ENCODE measurements at regions not wholly inside any gene's neighbourhood (a gene's known extent, or its start where the extent isn't known, plus 50 kb on each side); places are given as distances from the start of the nearest gene placed in this dataset.

DNA sequence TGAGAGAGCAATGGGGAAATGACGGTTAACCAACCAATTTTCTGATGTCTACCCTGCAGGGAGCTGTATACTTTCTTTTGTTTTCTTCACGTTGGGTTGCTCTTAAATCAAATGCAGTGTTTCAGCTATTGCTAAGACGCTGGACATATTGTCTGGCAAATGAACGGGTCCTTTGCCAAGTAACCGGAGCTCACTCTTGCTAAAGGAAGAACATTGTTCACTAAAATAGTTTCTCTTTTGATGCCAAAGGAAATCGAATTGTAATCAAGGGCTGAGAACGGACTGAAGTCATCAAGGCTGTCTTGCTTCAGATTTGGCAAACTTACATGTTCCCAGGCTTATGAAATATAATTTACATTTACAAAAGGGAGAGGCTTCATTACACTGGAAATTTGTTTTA is 142.3 kb upstream of the ARGLU1 start:
- Histone ChIP-seq H4K20me1 (ENCODE audit: insufficient read depth, low read length) (no peaks in the 10 kb centered on the region), H3K27ac (ENCODE audit: low read depth, low read length) (no peak overlapping the region), H2AFZ (ENCODE audit: low read depth, low read length) (peak overlapping the region; percentile 16), H3K27me3 (ENCODE audit: insufficient read depth, low read length) (no peaks in the 10 kb centered on the region), H3K4me1 (ENCODE audit: insufficient read depth, low read length) (no peaks in the 10 kb centered on the region), H3K9ac (ENCODE audit: low read length) (no peak overlapping the region), H3K4me3 (ENCODE audit: insufficient read depth, low read depth, low read length) (peak overlapping the region; percentile 36), H3K36me3 (ENCODE audit: insufficient read depth, low read length) (no peaks in the 10 kb centered on the region), H3K4me2 (ENCODE audit: low read length) (peak overlapping the region; percentile 48), H3K9me3 (ENCODE audit: insufficient read depth, low read depth, low read length) (no peaks in the 10 kb centered on the region), H3K79me2 (ENCODE audit: insufficient read depth, low read length) (no peaks in the 10 kb centered on the region)
- no peaks in the 10 kb centered on the region for H3K36me3 Mint-ChIP-seq (ENCODE audit: low read depth, unreplicated experiment)
- no peaks in the 10 kb centered on the region for H3K27me3 Mint-ChIP-seq (ENCODE audit: low read depth, unreplicated experiment)
- H3K4me3 Mint-ChIP-seq (ENCODE audit: unreplicated experiment), result no peak overlapping the region
- DNase-seq (ENCODE audit: low read depth) (no peak), FAIRE-seq (no peak)
- H3K4me1 Mint-ChIP-seq (ENCODE audit: low read depth, unreplicated experiment), result no peaks in the 10 kb centered on the region
- peaks cover 4% of the 10 kb centered on the region for H3K9me3 Mint-ChIP-seq (ENCODE audit: unreplicated experiment)
- no peak for TF ChIP-seq CTCF (IDR thresholded peaks at IDR 0.05; ENCODE audit: insufficient read depth, low read depth, low read length)
- no peak for TF ChIP-seq EZH2 (IDR thresholded peaks at IDR 0.05; ENCODE audit: insufficient read depth, low read length)
- H3K27ac Mint-ChIP-seq (ENCODE audit: unreplicated experiment), result no peak overlapping the region

- H3K4me1 ChIP-seq (ENCODE audit: insufficient read depth, low read length), result no peaks in the 10 kb centered on the region
- no peak overlapping the region for H2AFZ ChIP-seq (ENCODE audit: low read depth, low read length)
- no peak overlapping the region for H3K4me3 ChIP-seq (ENCODE audit: insufficient read depth, low read depth, low read length)
- H3K79me2 ChIP-seq (ENCODE audit: insufficient read depth, low read length), result no peaks in the 10 kb centered on the region
- TF ChIP-seq EZH2 (IDR thresholded peaks at IDR 0.05; ENCODE audit: insufficient read depth, low read length) (no peak), CTCF (IDR thresholded peaks at IDR 0.05; ENCODE audit: insufficient read depth, low read depth, low read length) (no peak)
- no peak overlapping the region for H3K4me3 Mint-ChIP-seq (ENCODE audit: unreplicated experiment)
- H3K27me3 Mint-ChIP-seq (ENCODE audit: low read depth, unreplicated experiment), result no peaks in the 10 kb centered on the region
- peaks cover 2% of the 10 kb centered on the region for H3K9me3 Mint-ChIP-seq (ENCODE audit: unreplicated experiment)
- FAIRE-seq (no peak), DNase-seq (ENCODE audit: low read depth) (no peak)
- H3K4me2 ChIP-seq (ENCODE audit: low read length), result peak overlapping the region; percentile 48
- H3K27ac Mint-ChIP-seq (ENCODE audit: unreplicated experiment), result no peak overlapping the region
- H3K36me3 Mint-ChIP-seq (ENCODE audit: low read depth, unreplicated experiment), result no peaks in the 10 kb centered on the region
- H3K9ac ChIP-seq (ENCODE audit: low read length), result no peak overlapping the region
- no peak overlapping the region for H3K27ac ChIP-seq (ENCODE audit: low read depth, low read length)
- no peaks in the 10 kb centered on the region for H3K27me3 ChIP-seq (ENCODE audit: insufficient read depth, low read length)
- H3K9me3 ChIP-seq (ENCODE audit: insufficient read depth, low read depth, low read length), result no peaks in the 10 kb centered on the region
- no peaks in the 10 kb centered on the region for H3K36me3 ChIP-seq (ENCODE audit: insufficient read depth, low read length)
- no peaks in the 10 kb centered on the region for H3K4me1 Mint-ChIP-seq (ENCODE audit: low read depth, unreplicated experiment)
- no peaks in the 10 kb centered on the region for H4K20me1 ChIP-seq (ENCODE audit: insufficient read depth, low read length)
Measured at GRCh38 chr13:106709522-106709921, 141.6 kb upstream of the ARGLU1 start.

DNA sequence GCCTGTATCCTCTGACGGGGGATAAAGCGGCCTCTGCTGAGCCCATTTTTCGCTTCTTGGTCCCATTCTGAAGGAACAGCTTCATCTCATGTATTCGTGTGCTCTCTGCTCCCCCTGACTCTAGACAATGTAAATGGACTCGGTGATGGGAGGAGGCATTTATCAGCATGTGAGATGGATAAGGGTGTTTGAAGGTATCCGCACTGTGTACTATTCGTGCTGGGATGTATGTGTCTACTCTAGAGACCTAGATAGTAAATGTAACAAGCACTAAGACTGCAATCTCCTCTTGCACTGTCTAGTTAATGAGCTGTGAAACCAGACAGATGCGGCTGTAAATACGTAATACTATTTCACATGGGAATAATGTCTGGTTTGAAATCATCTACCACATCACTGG is 134.6 kb upstream of the ARGLU1 start:
- H3K9ac ChIP-seq (ENCODE audit: low read length), result no peak overlapping the region
- no peaks in the 10 kb centered on the region for H3K36me3 ChIP-seq (ENCODE audit: insufficient read depth, low read length)
- DNase-seq (ENCODE audit: low read depth) (no peak), FAIRE-seq (no peak)
- H3K36me3 Mint-ChIP-seq (ENCODE audit: low read depth, unreplicated experiment), result no peaks in the 10 kb centered on the region
- H3K4me3 Mint-ChIP-seq (ENCODE audit: unreplicated experiment), result no peak overlapping the region
- H3K27me3 ChIP-seq (ENCODE audit: insufficient read depth, low read length), result no peaks in the 10 kb centered on the region
- no peaks in the 10 kb centered on the region for H4K20me1 ChIP-seq (ENCODE audit: insufficient read depth, low read length)
- H3K27me3 Mint-ChIP-seq (ENCODE audit: low read depth, unreplicated experiment), result no peaks in the 10 kb centered on the region
- no peak overlapping the region for H3K27ac ChIP-seq (ENCODE audit: low read depth, low read length)
- H2AFZ ChIP-seq (ENCODE audit: low read depth, low read length), result no peak overlapping the region
- TF ChIP-seq EZH2 (IDR thresholded peaks at IDR 0.05; ENCODE audit: insufficient read depth, low read length) (no peak), CTCF (IDR thresholded peaks at IDR 0.05; ENCODE audit: insufficient read depth, low read depth, low read length) (no peak)
- H3K4me2 ChIP-seq (ENCODE audit: low read length), result no peak overlapping the region
- H3K4me1 Mint-ChIP-seq (ENCODE audit: low read depth, unreplicated experiment), result no peaks in the 10 kb centered on the region
- no peaks in the 10 kb centered on the region for H3K9me3 Mint-ChIP-seq (ENCODE audit: unreplicated experiment)
- H3K4me1 ChIP-seq (ENCODE audit: insufficient read depth, low read length), result no peaks in the 10 kb centered on the region
- H3K4me3 ChIP-seq (ENCODE audit: insufficient read depth, low read depth, low read length), result no peak overlapping the region
- no peaks in the 10 kb centered on the region for H3K9me3 ChIP-seq (ENCODE audit: insufficient read depth, low read depth, low read length)
- H3K27ac Mint-ChIP-seq (ENCODE audit: unreplicated experiment), result no peak overlapping the region
- H3K79me2 ChIP-seq (ENCODE audit: insufficient read depth, low read length), result no peaks in the 10 kb centered on the region

Measured in astrocyte (in vitro differentiated cells and primary cell).